Aorta (tissue), 5 donors: ENCODE measurements at regions not wholly inside any gene's neighbourhood (a gene's known extent, or its start where the extent isn't known, plus 50 kb on each side); places are given as distances from the start of the nearest gene placed in this dataset.

ENCODE experiments used
- ATAC-seq: fragments of 200-7000 bp; cut with Tn5 transposase; one replicate; pipeline ENCODE4 v1.9.1; 2022; ENCODE audit warnings: moderate library complexity; ENCODE audit not compliant: low FRiP score
- DNase-seq, 2 donors: peaks; one replicate each; pipeline ENCODE4 v3.0.0-alpha.2; 2020
- H3K27ac ChIP-seq, 2 donors: one replicate each; pipeline ENCODE4 v1.5.1; 2013; ENCODE audit warnings: low read length in 2 of 2, mild to moderate bottlenecking in 2 of 2, moderate library complexity in 2 of 2, control low read depth in 1 of 2, inconsistent platforms in 1 of 2, low read depth in 1 of 2
- H3K27me3 ChIP-seq, 2 donors: one replicate each; pipeline ENCODE4 v1.6.1; 2013; ENCODE audit warnings: control low read depth in 1 of 2, low read length in 1 of 2, mild to moderate bottlenecking in 1 of 2, moderate library complexity in 1 of 2; ENCODE audit not compliant: insufficient read depth in 2 of 2, control insufficient read depth in 1 of 2
- H3K36me3 ChIP-seq, 2 donors: one replicate each; pipeline ENCODE4 v1.6.1; 2013; ENCODE audit warnings: control low read depth in 1 of 2, low read length in 1 of 2, mild to moderate bottlenecking in 1 of 2; ENCODE audit not compliant: insufficient read depth in 2 of 2, control insufficient read depth in 1 of 2
- H3K4me1 ChIP-seq, 2 donors: one replicate each; pipeline ENCODE4 v1.6.1; 2013; ENCODE audit warnings: low read length in 2 of 2, control low read depth in 1 of 2, mild to moderate bottlenecking in 1 of 2, moderate library complexity in 1 of 2; ENCODE audit not compliant: insufficient read depth in 2 of 2, control insufficient read depth in 1 of 2
- H3K4me3 ChIP-seq, 2 donors: one replicate each; pipeline ENCODE4 v1.5.1; 2013; ENCODE audit warnings: low read length in 2 of 2, control low read depth in 1 of 2, mild to moderate bottlenecking in 1 of 2
- H3K9me3 ChIP-seq: one replicate; pipeline ENCODE4 v1.6.1; 2013; ENCODE audit warnings: mild to moderate bottlenecking, low read length; ENCODE audit not compliant: control insufficient read depth
- WGBS, 2 donors: extraction: QIAGEN DNeasy Blood & Tissue Kit; methylation state at CpG; one replicate each; pipeline ENCODE4 v1.1.7; 2013; 5-methylcytosine and 5-hydroxymethylcytosine counted together
- intact Hi-C, 2 donors: fragments of 100-400 bp; cut with DNase I; formaldehyde crosslinking; loops; one replicate each; pipeline versions ENCODE4 v1.14.2 to v1.15.0; 2022
- donor health status: healthy with polysubstance abuse.
- donor health status: Bipolar disorder and iron deficiency.
- donor health status: DM: no; HTN: no; CAD: no.
- donor health status: DM: no; HTN: no; CAD: no.
- donor health status: DM: yes; HTN: yes; CAD: no.

DNA sequence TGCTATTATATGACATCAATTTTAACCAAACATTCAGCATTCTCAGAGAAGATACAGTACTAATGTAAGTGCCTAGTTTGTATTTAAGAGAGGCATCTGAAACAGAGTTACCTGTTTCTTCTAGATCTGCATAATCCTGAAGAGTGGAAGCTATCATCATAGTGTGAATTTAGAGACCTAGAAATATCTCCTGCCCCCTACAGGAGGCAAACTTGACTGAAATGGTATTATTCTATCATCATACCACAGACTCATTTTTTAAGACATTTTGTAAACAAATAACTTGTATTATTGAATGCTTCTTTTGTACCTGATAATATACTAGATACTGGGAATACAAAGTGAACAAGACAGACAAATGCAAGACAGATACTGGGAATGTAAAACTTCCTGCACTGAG is 216.8 kb upstream of the RPS23 start:
- ATAC-seq (no peak), DNase-seq (no peak)
- H3K4me1 ChIP-seq, result peaks cover 0 to 4% of the 10 kb centered on the region in 2 donors
- H3K9me3 ChIP-seq, result no peaks in the 10 kb centered on the region
- H3K36me3 ChIP-seq, result no peaks in the 10 kb centered on the region
- intact Hi-C loops, result no loop called here
- H3K27ac ChIP-seq, result no peak overlapping the region
- no peaks in the 10 kb centered on the region for H3K27me3 ChIP-seq
- H3K4me3 ChIP-seq, result no peak overlapping the region

DNA sequence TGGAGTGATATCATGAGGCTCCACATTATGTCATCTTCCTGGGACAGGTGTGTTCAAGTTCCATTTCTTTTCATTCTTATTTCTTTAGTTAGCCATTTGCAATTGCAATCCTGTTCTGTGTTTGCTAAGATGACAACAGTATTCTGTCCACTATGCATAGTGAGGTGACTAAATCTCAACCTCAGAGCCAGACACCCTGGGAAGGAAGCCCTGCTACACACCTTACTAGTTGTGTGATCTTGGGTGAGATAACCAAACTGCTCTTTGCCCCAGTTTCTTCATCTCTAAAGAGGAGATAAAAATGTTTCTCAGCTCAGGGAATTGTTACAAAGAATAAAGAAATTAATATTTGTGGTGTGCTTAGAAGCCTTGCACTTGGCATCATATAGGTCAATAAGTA is 215.1 kb upstream of the RPS23 start:
- Histone ChIP-seq H3K4me1 (no peaks in the 10 kb centered on the region), H3K4me3 (no peak overlapping the region), H3K27me3 (no peaks in the 10 kb centered on the region), H3K9me3 (no peaks in the 10 kb centered on the region), H3K36me3 (no peaks in the 10 kb centered on the region), H3K27ac (no peak overlapping the region)
- ATAC-seq, result no peak
- intact Hi-C loops, result no loop called here
- DNase-seq, result no peak

DNA sequence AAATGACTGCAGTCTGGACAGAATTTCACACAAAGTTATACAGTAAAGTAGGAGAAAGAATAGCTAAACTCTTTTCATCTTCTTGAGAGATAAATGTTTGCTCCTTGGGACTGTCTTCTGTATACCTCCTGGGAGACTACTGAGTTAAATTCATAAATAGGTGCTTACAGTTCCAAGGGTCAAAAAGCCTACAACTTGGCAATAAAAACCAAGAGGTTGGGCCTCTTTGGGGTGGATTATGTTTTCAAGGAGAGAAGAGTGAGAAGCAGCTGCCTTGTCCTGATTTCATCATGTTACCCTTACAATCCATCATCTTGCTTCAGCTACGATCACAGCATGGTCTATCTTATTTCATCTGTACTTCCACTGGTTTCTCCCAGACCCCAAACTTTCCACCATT is 213.2 kb upstream of the RPS23 start:
- 97 to 100% methylated on average over 1 of the region's 1 CpG for WGBS, 2 donors
- H3K4me3 ChIP-seq, result no peak overlapping the region
- no peaks in the 10 kb centered on the region for H3K36me3 ChIP-seq
- no peaks in the 10 kb centered on the region for H3K4me1 ChIP-seq
- H3K9me3 ChIP-seq, result no peaks in the 10 kb centered on the region
- H3K27me3 ChIP-seq, result no peaks in the 10 kb centered on the region
- ATAC-seq, result no peak
- intact Hi-C loops, result no loop called here
- no peak for DNase-seq
- H3K27ac ChIP-seq, result no peak overlapping the region

DNA sequence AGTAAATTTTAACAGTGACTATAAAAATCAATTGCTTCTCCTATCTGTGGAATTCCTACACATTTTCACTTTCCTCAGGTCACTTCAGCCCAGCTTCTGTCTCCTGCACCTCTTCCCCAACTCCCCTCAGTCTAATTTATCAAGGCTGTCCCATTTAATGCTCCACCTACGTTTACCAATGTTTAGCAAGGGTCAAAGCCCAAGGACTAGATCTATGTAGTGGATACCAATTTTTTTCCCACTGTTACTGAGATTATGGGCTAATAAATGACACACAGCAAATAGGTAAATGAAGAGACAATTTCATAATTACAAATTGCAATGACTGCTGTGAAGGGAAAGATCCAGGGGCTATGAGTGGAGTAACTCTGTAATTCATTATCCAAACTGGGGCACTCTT is 211.5 kb upstream of the RPS23 start:
- H3K9me3 ChIP-seq, result no peaks in the 10 kb centered on the region
- no peak for ATAC-seq
- DNase-seq, result no peak
- H3K4me3 ChIP-seq, result no peak overlapping the region
- H3K4me1 ChIP-seq, result no peaks in the 10 kb centered on the region
- no peaks in the 10 kb centered on the region for H3K27me3 ChIP-seq
- H3K27ac ChIP-seq, result no peak overlapping the region
- WGBS, 2 donors, result 86 to 98% methylated on average over 1 of the region's 1 CpG
- H3K36me3 ChIP-seq, result no peaks in the 10 kb centered on the region
- intact Hi-C loops, result no loop called here

DNA sequence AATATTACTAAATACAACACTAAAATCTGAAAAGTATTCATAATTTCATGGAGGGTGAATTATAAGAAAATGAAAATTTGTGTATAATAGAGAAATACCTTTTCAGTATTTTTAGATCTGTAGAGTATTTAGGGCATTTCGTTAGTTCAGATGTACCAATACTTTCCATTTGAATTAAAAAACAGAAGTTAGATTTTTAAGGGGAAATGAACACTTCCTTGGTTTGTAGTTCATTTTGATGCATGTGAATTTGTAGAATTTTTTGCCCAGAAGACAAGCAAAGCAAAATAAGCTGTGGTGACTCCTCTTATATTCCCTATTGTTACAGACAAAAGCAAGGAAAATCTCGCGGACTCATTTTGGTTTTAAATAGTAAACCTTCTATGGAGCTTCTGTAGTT is 209.0 kb upstream of the RPS23 start:
- Histone ChIP-seq H3K27ac (no peak overlapping the region), H3K9me3 (no peaks in the 10 kb centered on the region), H3K4me1 (no peaks in the 10 kb centered on the region), H3K36me3 (no peaks in the 10 kb centered on the region), H3K4me3 (no peak overlapping the region), H3K27me3 (no peaks in the 10 kb centered on the region)
- ATAC-seq (no peak), DNase-seq (no peak)
- intact Hi-C loops, result no loop called here
- WGBS, 2 donors, result 94 to 96% methylated on average over 3 of the region's 3 CpGs

DNA sequence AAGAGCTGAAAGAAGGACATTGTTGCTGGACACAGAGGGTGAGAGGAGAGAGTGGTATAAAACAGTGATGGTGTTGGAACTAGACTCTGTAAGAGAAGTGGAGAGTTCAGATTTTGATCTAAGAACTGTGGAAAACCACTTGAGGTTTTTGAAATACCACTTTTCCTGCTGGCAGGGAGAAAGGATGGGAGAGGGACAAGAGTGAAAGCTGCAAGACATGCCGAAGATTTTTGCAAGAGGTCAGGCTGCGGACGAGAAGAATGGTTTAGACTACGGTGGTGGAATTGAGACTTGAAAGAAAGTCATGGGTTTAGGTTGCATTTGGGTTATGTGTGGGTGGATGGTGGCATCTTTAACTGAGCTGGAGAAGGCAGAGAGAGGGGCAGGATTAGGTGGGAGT is 202.2 kb upstream of the RPS23 start:
- intact Hi-C loops, result no loop called here
- no peak overlapping the region for H3K4me3 ChIP-seq
- no peak for DNase-seq
- peaks cover 0 to 2% of the 10 kb centered on the region in 2 donors for H3K4me1 ChIP-seq
- no peaks in the 10 kb centered on the region for H3K36me3 ChIP-seq
- 76 to 85% methylated on average over 4 of the region's 4 CpGs for WGBS, 2 donors
- H3K27ac ChIP-seq, result no peak overlapping the region
- no peaks in the 10 kb centered on the region for H3K27me3 ChIP-seq
- H3K9me3 ChIP-seq, result no peaks in the 10 kb centered on the region
- no peak for ATAC-seq

DNA sequence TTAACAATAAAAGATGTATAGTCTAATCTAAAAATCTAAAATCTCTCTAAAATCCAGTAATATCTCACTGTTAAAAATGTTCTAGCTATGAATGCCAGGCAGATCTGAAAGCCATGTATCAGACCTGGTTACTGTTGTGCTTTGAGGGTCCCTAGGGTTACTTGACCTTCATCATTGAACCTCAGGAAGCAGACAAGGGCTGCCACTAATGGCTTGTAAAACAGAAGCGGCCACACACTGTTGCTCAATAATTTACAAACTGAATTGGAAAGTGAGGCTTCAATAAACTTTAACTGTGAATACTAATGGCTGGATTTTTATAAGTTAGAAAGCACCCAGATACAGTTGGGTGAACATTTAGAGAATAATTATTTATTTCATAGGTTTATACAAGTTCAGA is 198.0 kb upstream of the RPS23 start:
- Histone ChIP-seq H3K27ac (no peak overlapping the region), H3K9me3 (no peaks in the 10 kb centered on the region), H3K27me3 (no peaks in the 10 kb centered on the region), H3K4me3 (no peak overlapping the region), H3K36me3 (no peaks in the 10 kb centered on the region), H3K4me1 (peaks cover 0 to 2% of the 10 kb centered on the region in 2 donors)
- ATAC-seq (no peak), DNase-seq (no peak)
- WGBS, 2 donors, result 94 to 95% methylated on average over 1 of the region's 1 CpG
- intact Hi-C loops, result no loop called here

DNA sequence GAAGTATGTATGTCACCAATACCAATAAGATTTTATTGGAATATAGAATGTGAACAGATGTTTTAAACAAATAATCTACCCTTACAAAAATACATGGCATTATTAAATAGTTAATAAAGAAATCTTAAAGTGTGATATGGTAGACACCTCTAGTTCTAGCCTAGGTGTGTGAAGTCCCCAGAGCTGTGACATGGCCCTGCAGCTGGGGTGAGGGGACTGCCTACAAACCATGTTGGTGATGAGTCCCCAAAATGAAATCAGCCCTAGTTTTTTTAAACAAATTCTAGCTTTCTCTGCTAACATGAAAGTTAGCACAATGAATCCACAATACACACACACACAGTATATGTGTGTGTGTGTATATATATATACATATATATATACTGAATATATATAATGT is 195.1 kb upstream of the RPS23 start:
- H3K4me3 ChIP-seq, result no peak overlapping the region
- no peaks in the 10 kb centered on the region for H3K36me3 ChIP-seq
- no peaks in the 10 kb centered on the region for H3K4me1 ChIP-seq
- H3K9me3 ChIP-seq, result no peaks in the 10 kb centered on the region
- DNase-seq (no peak), ATAC-seq (no peak)
- no peak overlapping the region for H3K27ac ChIP-seq
- intact Hi-C loops, result no loop called here
- no peaks in the 10 kb centered on the region for H3K27me3 ChIP-seq

DNA sequence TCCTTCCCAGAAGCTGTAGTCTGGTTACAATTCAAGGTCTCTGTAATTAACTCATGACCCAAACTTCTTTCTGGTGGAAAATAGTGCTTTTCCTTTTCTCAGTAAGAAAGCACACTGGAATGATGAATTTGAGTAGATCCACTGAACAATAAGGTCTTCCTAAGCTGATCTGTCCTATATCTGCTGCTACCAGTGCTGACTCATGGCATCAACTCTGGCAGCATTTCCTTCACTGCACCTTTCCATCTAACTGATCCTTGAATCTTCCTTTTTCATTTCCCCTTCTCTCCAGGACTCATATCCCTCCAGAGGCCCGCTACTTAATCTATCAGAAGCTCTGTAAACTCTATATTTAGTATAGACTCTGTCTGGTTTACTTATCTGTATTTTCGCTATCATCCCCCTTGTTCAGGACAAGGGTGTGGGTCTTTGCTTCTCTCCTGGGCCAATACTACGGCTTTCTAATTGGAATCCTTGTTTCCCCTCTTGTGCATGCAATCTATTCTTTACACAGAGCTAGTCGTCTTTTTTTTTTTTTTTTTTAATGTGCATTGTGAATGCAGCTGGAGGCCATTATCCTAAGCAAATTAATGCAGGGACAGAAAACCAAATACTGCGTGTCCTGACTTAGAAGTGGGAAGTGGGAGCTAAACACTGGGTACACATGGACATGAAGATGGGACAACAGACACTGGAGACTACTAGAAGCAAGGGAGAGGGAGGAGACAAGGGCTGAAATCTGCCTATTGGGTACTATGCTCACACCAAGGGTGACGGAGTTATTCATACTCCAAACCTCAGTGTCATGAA is 192.2 kb upstream of the RPS23 start:
- H3K4me3 ChIP-seq, result no peak overlapping the region
- WGBS, 2 donors, result 84 to 86% methylated on average over 6 of the region's 6 CpGs
- ATAC-seq (no peak), DNase-seq (no peak)
- no peaks in the 10 kb centered on the region for H3K27me3 ChIP-seq
- H3K9me3 ChIP-seq, result no peaks in the 10 kb centered on the region
- H3K36me3 ChIP-seq, result no peaks in the 10 kb centered on the region
- intact Hi-C loops, result no loop called here
- H3K27ac ChIP-seq, result no peak overlapping the region
- H3K4me1 ChIP-seq, result no peaks in the 10 kb centered on the region
